Limb (tissue), 2 donors: ENCODE measurements at regions not wholly inside any gene's neighbourhood (a gene's known extent, or its start where the extent isn't known, plus 50 kb on each side); places are given as distances from the start of the nearest gene placed in this dataset.
A peak's percentile ranks its signal among the peaks of the same experiment; 100 is the strongest.

Experiments used
- DNase-seq, 2 donors: peaks; one replicate each; pipeline ENCODE4 v3.0.0-alpha.2; 2016; ENCODE audit errors: extremely low spot score in 2 of 2

DNA sequence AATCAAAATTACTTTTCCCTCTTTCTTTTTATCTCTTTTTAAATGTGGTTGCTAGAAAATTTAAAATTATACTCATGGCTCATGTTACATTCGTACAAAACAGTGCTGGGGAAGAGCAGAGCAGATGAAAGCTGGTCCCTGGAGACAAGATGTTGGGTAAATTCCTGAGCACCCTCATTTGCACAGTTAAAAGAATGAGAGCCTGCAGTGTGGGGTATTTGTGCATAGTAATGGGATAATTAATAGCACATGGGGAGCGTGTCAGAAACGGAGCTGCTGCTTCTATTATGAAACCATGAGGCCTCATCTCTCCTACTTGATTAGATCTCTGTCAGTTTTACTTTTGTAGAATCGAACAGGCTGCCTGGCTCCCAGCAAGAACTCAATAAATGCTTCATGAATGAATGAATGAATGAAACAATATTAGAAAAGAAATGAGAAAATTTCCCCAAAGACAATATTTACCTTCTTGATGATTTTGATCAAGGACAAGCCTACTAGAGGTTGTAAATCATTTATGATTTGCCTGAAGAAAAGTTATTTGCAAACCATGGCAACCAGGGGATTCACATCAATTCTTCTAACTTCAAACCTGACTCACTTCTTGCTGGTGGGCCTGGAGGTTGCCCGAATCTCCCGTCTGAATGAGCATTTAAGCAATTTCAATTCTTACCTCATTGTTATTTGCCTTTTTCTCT, 177.2 kb upstream of the TUT7 start:
- no peak for DNase-seq

DNA sequence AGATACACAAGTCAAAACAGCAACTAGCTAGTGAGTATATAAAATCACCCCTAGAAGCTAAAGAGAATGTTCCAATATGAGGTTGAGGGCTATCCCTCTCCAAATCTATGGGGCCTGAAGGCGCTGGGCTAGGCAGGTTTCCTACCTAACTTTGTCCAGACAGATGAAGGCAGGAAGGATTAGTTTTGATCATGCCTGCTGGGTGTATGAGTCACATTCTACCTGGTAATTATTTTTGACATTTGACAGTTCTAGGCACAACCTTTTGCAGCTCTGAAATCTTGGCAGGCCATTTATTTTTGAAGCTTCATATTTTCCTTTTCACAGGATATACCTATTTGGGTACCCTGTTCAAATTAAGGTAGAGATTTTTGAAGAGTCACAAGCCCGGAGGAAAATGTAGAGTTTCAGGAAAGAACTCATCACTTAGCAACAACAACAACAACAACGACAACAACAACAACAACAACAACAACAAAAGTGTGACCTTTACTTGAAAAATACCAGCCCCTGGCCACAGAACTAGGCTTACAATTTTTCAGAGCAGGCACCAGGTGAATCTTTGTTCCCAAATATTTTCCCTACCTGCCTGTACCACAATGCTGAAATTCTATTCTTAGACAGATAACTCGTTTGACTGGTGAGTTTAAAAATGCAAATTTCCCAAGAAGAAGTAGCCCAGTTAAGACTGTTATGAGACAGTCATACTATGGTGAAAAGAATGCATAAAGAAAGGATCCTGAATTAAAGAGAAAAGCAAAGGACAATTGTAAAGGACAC, 175.5 kb upstream of the TUT7 start:
- no peak for DNase-seq

DNA sequence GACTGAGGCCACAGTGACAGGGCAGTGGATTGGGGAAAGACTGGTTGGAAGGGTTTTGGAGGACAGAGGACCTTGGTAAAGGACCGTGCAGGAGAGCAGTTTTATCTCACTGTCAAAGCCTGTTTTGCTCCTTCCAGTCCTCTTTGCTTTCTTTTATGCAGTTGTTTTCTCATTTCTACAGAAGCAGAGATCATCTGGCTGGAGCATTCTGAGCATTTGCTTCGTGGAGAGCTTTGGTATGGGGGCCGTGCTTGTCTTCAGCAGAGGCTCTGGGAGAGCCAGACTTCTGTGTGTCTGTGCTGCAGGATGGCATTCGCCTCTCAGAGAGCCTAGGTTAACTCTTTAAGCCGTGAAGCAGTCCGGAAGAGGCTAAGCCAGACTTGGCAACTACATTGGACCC, 171.8 kb upstream of the TUT7 start:
- DNase-seq: no peak

DNA sequence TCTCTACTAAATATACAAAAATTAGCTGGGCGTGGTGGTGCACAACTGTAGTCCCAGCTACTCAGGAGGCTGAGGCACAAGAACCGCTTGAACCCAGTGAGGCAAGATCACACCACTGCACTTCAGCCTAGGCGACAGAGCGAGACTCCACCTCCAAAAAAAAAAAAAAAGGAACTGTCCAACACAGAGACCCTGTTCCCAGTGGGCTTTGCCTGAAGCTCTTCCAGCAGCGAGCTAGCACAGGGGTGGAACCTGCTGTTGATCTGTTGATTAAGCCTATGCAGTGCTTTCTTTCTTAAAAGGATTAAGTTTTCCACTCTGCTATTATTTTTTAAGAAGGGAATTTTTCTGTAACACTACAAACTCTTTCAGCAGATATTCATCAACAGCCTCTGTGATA, 171.0 kb upstream of the TUT7 start:
- DNase-seq: no peak

DNA sequence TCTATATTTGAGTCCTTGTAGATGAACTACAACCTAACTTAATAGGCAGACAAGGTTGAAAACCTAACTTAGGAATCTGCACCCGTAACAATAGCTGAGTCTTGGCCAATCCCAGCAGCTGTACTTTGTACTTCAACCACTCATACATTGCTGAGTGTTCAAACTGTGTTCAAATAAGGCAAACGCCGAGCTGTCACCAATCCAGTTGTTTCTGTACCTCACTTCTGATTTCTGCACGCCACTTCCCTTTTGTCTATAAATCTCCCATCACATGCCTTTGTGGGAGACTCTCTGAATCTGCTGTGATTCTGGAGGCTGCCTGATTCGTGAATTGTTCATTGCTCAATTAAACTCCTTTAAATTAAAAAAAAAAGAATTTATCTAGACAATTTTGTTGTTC, 167.8 kb upstream of the TUT7 start:
- no peak for DNase-seq

DNA sequence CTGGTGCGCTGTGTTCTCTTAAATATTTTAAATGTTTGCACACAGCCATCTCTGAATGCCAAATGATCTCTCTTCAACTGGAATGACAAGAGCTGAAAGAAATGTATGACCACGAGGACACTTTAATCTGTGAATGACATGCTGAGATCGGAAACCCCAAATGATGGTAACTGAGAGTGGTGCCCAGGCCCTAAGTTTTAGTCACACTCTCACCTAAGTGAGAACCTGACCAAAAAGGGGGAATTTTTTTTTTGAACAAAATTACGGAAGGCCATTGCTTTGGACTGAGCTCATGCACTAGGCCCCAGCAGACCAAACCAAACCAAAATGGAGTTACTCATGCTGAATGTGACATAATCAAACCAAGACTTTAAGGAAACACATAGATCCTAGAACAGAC, 167.1 kb upstream of the TUT7 start:
- no peak for DNase-seq

DNA sequence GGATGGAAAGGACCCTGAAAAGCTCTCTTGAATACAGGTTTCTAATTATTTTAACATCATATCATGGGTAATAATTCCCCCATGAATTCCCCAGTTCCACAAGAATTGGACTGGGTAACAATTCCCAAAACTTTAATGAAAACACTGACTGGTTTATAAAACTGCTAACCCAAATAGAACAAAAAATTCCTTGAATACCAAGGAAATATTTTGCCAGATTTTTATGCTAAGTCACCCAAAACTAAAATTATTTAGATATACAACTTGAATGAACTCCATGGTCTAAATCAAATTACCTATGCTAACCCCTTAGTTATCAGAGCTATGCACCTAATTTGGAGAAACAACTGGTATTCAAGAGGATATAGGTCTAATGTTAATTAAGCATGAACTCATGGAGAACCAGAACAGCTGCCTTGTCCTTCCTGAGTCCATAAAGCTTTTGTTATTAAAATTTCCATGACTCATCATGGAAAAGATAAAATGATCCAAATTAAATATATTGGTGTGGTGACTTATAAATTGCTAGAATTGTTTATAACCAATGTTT, 164.9 kb upstream of the TUT7 start:
- DNase-seq: no peak

DNA sequence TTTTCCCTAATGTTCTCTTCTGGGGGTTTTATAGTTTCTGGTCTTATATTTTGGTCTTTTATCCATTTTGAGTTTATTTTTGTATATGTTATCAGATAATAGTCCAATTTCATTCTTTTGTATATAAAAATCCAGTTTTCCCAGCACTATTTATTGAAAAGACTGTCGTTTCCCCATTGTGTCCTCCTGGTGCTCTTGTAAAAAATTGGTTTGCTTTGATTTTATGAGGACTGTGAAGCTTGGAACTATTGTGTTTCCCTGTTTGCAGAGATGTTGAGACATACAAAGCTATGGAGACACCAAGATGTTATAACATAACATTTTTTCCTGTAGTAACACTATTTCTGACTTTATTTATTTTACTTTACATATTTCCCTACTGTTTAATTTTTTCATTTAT, 163.3 kb upstream of the TUT7 start:
- DNase-seq: no peak

DNA sequence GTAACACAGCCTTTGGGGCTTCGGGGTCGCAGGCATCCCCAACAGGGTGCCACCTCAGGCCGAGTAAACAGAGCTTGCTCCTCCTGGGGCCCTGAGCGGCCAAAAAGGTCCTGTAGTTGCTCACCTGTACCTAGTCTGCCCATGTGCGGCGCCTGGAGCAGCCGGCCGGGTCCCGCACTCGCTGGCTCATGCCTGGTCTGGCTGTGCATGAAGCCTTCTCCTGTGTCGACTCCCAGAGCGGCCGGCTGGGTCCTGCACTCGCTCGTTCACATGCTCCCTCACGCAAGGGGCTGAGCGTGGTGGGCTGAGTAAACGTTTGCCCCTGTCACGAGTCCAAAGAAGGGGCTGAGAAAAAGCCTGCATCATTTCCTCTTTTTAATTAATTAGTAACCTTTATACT, 162.4 kb upstream of the TUT7 start:
- DNase-seq: no peak

DNA sequence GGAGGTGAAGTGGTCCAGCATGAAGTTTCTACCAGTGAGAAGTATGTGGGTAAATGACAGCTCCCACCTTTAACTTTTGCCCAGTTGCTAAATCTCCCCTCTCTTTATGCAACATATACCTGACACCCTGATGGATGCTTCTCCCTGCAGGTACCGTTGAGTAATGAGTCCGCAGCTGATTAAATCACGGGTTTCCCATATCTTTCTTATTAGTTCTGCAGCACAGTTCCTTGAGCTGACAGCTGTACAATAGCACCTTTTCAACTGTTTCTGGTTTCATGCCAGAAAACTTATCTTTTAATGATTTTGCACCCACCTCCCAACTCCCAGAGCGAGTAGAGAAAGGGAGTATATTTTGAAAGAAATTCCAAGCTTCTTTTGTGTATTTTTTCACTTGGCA, 161.0 kb upstream of the TUT7 start:
- DNase-seq: no peak

DNA sequence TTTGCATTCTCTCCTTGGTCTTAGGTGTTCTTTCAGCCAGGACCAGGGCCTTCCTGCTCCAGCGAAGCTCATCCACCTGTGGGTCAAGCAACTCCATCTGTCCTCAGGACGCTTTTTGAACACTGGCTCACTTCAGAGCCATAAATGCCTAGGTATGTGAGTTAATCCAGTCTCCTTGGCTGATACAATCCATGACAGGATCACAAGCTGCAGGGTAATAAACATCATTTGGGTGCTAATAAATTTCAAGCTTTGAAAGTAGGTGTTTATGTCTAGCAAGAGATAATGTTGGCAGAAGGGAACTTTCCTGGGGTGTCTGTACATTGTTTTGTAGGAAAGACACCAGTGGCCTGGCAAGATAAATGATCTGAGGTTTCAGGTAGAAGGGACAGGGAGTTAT, 159.2 kb upstream of the TUT7 start:
- no peak for DNase-seq

DNA sequence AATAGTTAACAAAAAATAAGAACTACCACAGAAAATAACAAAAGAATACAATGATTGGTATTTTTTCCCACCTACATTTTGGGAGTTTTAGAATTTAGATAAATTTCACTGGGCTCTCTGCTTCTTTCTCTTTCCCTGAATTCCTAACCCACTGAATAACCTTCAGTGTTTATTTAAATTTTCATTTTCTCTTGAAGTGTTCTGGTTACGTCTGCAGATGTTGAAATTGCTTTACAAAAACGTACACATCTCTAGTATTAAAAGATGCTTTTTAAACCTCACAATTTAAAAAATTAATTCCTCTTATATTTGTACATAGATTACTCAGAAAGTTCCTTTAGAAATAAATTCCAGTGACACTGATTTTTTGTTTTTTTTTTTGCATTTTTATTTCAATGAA, 158.7 kb upstream of the TUT7 start:
- DNase-seq: no peak

DNA sequence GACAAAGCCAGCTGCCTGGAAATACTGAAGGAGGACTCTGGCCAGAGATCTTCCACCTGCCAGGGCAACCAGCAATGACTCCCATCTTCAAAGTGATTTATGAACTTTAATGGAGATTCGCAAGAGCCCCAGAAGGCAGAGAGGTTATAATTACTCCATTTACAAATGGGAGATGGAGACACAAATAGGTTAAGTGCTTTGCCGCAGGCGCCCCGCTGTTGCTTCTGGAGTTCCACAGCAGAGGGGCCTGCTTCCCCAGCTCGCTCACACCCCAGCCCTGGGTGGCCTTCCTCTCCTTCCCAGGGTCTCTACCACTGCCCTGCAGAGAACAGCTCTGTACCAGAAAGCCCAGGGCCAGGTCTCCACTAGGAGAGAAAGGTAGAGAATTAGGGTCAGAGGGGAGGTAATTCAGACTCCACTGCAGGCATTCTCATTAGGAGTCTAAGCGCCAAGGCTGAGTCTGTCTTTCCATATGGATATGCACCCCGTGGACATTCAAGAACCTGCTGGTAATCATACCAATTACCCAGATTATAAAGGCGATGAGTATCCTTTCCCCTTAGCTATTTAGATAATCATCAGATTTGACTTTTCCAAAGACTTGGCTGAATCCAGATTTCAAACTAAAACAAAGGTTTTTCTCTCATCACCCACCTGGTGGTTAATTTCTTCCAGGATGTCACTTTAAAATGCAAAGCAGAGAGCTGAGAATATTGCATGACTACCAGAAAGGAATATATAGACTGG, 157.6 kb upstream of the TUT7 start:
- DNase-seq: no peak

DNA sequence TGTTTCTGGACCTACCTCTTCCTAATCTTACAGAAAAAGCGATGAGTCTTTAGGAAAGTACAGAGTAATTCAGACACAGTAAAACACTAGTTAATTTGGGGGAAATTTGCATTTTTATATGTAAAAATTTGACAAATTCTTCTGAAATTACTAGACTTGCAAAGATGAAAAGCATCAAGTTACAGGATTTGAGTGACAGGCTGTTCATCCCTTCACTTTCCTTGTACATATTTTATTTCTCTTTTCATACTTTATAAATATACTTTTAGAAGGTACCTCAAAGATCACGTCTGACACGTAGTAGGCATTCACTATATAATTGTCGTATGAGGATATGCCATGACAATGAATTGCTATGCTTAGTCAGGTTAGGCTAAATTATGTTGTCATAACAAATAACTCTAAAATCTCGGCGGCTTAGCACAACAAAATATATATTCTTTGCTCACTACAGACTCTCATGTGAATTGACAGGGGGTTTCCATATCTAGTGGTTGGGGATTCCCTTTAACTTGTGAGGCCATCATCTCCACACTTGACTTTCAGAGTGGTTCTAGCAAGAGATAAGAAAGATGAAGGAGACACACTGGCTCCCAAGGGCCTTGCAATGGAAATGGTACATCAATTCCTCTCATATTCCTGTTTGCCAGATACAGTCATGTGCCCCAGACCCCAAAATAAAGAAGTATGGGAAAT, 154.1 kb upstream of the TUT7 start:
- no peak for DNase-seq

DNA sequence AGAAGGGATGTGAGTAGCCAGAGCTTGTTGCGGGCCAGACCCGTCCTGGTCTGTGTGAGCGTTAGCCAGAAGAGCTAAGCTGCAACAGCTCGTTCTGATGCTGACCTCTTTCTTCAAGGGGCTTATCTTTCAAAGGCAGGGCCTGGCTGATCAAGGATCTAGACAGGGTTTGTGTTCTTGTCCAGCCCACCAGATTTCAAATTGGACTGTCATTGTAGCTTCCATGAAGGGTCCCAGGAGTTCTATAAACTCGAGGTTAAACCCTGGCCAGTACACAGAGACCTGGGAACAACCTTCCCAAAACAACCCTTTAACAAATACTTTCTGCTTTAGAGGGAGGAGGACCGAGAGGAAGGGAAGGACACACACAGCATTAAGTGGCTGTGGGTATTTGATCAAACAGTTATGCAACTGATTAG, 153.0 kb upstream of the TUT7 start:
- no peak for DNase-seq

DNA sequence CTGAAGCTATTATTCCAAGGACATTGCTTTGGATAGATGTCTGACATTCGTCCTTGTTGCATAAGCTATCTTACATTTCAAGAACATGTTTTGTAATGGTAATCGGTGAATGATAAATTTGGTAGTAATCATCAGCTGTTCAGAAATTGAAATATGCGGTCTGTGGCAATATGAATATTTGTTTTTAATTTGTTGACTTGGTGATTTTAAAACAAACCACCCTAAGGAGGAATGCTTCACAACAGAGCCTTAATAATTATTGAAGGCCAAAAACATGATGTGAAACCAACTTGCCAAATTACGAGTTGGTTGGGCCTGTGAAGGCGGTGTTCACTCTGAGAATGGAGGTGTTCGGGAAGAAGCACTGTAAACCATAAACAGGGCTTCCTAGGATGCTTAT, 149.7 kb upstream of the TUT7 start:
- DNase-seq: no peak

DNA sequence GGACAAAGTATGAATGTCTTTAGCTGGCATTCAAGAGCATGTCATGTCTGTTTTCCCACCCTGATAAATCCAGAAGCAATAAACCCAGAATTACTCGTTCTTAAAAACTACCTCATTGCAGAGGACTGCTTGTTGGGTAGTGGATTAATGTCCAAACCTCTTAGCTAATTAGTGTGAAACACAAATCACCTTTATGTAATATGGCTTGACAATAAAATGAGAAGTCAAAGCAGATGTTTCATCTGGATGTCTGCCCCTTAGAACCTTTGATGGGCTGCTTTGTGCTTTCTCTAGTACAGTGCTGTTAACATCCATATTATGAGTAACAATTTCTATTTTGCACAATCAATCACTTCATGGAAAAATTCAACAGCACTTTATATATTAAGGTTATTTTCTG, 149.1 kb upstream of the TUT7 start:
- no peak for DNase-seq

DNA sequence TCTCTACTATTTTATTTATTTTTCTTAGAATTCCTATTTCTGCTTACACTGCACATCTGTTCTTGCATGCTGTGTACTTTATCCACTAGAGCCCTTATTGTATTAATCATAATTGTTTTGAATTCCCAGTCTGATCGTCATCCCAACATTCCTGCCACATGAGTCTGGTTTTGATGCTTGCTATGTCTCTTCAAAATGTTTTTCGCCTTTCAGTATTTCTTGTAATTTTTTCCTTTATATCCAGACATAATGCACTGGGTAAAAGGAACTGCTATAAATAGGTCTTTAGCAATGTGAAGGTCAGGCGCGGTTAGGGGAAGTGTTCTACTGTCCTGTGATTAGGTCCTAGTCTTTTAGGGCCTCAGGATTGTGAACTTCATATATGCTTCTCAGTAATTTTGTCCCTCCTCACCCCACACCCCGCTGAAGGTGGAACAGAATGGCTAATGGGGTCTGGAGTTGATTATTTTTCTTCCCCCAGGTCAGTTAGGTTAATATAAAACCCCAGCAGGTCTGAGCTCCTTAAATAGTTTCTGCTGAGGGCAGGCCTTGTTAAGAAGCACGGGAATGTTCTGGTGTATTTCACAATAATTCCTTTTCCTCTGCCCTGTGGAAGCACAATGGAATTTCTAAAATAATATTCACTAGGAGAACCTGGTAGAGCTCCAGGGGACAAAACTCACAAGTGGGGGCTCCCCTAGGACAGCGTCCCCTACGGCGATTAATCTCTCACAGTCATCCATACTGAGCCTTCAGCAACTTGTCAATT, 146.6 kb upstream of the TUT7 start:
- DNase-seq: peak in 1 of 2 donors; percentile 57

DNA sequence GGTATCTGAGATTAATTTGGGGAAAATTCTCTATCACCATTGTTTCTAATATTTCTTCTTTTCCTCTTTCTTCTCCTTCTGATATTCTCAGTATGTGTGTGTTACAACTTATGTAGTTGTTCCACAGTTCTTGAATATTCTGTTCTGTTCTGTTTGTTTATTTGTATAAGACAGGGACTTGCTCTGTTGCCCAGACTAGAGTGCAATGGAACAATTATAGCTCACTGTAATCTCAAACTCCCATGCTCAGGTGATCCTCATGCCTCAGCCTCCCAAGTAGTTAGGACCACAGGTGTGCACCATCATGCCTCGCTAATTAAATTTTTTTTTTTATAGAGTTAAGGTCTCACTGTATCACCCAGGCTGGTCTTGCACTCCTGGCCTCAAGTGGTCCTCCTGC, 145.8 kb upstream of the TUT7 start:
- no peak for DNase-seq

DNA sequence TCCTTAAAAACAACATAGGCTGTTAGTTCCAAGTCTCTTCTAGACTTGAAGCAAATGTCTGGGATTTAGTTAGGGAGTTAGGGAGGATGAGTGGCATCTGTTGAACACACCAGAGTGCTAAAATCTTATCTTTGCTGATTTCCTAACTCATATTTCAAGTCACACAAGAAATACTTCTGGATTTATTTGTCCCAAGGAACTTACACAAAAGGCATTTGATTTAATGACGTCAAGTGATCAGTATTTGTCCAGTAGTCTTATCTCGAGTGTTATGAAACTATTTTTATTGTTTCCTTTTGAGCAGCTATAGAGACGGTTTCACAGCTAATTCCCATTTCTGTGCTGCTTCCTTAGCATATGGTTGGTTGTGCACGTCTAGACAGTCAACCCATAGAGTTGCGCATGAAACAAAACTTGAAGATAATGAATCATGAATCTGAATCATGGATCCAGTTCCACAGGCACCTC, 140.5 kb upstream of the TUT7 start:
- no peak for DNase-seq
